ENCODE measurements at regions not wholly inside any gene's neighbourhood (a gene's known extent, or its start where the extent isn't known, plus 50 kb on each side); places are given as distances from the start of the nearest gene placed in this dataset.

DNA sequence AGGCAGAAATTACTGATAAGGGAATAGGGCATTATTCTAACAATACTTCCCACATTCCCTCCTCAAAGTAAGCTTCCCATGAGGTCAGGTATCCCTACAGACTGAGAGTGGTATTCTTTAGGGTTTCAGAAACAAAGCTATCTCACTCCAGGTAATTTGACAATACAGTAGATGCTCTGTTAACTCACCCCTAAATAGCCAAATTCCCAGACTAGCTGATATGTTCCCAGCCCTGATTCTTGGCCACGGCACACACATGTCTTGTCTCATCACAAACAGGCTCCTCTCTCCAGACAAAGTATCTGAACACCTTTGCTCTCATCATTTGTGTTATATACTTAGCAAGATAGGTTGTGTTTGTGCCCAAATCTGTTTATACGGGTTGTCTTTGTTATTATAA is 139.9 kb downstream of the ZNF608 start (continued):
- TF ChIP-seq HDAC2 (IDR thresholded peaks at IDR 0.05; ENCODE audit: borderline replicate concordance in 1 of 2, low read depth in 2 of 2, low read length in 2 of 2) (no peak), CTBP2 (IDR thresholded peaks at IDR 0.05; ENCODE audit: borderline replicate concordance, insufficient read depth, insufficient read length, low read length) (no peak), SP1 (IDR thresholded peaks at IDR 0.05; ENCODE audit: low read depth, low read length) (no peak), BACH1 (IDR thresholded peaks at IDR 0.05; ENCODE audit: low read length) (no peak)

All from H1 (cell line).